HCT116 (cell line): ENCODE measurements at regions not wholly inside any gene's neighbourhood (a gene's known extent, or its start where the extent isn't known, plus 50 kb on each side); places are given as distances from the start of the nearest gene placed in this dataset.

ENCODE experiments used
- ATAC-seq: fragments of 200-7000 bp; cut with Tn5 transposase; 2 replicates; pipeline ENCODE4 v1.9.1; 2020; ENCODE audit warnings: mild to moderate bottlenecking, moderate library complexity
- BruUV-seq: library from RNA; stranded (reverse); fragments of 400-500 nt; replicated peaks from 2 replicates; lab custom pipeline; 2021; lab: Mats Ljungman, UMichigan
- CTCF ChIA-PET: fragments of 300-600 bp; sonication (Branson Sonifier 250); formaldehyde crosslinking; loops from one replicate; lab custom pipeline; 2021; ENCODE audit warnings: antibody characterized with exemption; lab: Charles Lee
- POLR2A ChIA-PET: fragments of 300-600, 350-600 bp; sonication (Branson Sonifier 250); formaldehyde crosslinking; loops from one replicate; lab custom pipeline; 2021; ENCODE audit warnings: antibody characterized with exemption; lab: Charles Lee
- RAD21 ChIA-PET, 2 experiments: fragments of 300-600 bp; sonication (Branson Sonifier 250); formaldehyde crosslinking; loops; one replicate each; lab custom pipeline; 2023; ENCODE audit warnings: low total read pairs in 2 of 2; ENCODE audit not compliant: uncharacterized antibody in 2 of 2, unreplicated experiment in 2 of 2, low non-redundant PET in 1 of 2; lab: Charles Lee
- DNase-seq: peaks from one replicate; pipeline ENCODE4 v3.0.0-alpha.2; 2010; ENCODE audit warnings: low read depth, low spot score
- H2AFZ ChIP-seq: fragments of 200-600 bp; shearing (Covaris generic), sonication (generic); 2 replicates; pipeline ENCODE4 v1.6.1; 2017; ENCODE audit warnings: low read depth, mixed run types, mixed read lengths, antibody characterized with exemption, low read length; ENCODE audit not compliant: poor library complexity, severe bottlenecking
- H3K27ac ChIP-seq: 2 replicates; pipeline ENCODE4 v1.5.1; 2012; ENCODE audit warnings: low read depth, low read length
- H3K27me3 ChIP-seq: fragments of 200-600 bp; sonication (generic); 2 replicates; pipeline ENCODE4 v1.6.1; 2016; ENCODE audit warnings: mixed run types, low read length, mixed read lengths; ENCODE audit not compliant: insufficient read depth
- H3K36me3 ChIP-seq, 2 experiments: fragments of 200-500 bp in 1 of 2; fragments of 200-600 bp in 1 of 2; sonication (Bioruptor generic) in 1 of 2; sonication (generic) in 1 of 2; 2 replicates each; pipeline versions ENCODE4 v1.5.1 to v1.6.1; 2014 to 2016; ENCODE audit warnings: low read length in 2 of 2, inconsistent platforms in 1 of 2, mixed read lengths in 1 of 2, mixed run types in 1 of 2; ENCODE audit not compliant: insufficient read depth in 2 of 2, control insufficient read depth in 1 of 2
- H3K4me1 ChIP-seq, 2 experiments: fragments of 200-600 bp in 1 of 2; sonication (generic) in 1 of 2; 2 replicates each; pipeline versions ENCODE4 v1.5.1 to v1.6.1; 2012 to 2017; ENCODE audit warnings: low read length in 2 of 2, inconsistent platforms in 1 of 2, mild to moderate bottlenecking in 1 of 2, mixed read lengths in 1 of 2, mixed run types in 1 of 2, moderate library complexity in 1 of 2; ENCODE audit not compliant: insufficient read depth in 2 of 2, control insufficient read depth in 1 of 2
- H3K4me2 ChIP-seq: fragments of 200-600 bp; sonication (generic); 2 replicates; pipeline ENCODE4 v1.6.1; 2017; ENCODE audit warnings: mixed run types, low read length, mixed read lengths
- H3K4me3 ChIP-seq, 2 experiments: fragments of 200-600 bp in 1 of 2; sonication (generic) in 1 of 2; replicated peaks in 1 of 2; 2 replicates each; pipeline ENCODE4 v1.5.1; 2011 to 2016; ENCODE audit warnings: low read length in 2 of 2, control low read depth in 1 of 2, low read depth in 1 of 2, mild to moderate bottlenecking in 1 of 2, mixed read lengths in 1 of 2, mixed run types in 1 of 2
- H3K79me2 ChIP-seq: fragments of 200-600 bp; sonication (generic); 2 replicates; pipeline ENCODE4 v1.6.1; 2017; ENCODE audit warnings: mild to moderate bottlenecking, mixed run types, low read length, moderate library complexity, mixed read lengths; ENCODE audit not compliant: insufficient read depth
- H3K9ac ChIP-seq: fragments of 200-600 bp; sonication (generic); 2 replicates; pipeline ENCODE4 v1.6.1; 2016; ENCODE audit warnings: low read length, mixed read lengths
- H3K9me2 ChIP-seq: fragments of 200-600 bp; sonication (generic), shearing (Covaris generic); 2 replicates; pipeline ENCODE4 v1.6.1; 2017; ENCODE audit warnings: mixed run types, mild to moderate bottlenecking, moderate library complexity; ENCODE audit not compliant: insufficient read depth
- H3K9me3 ChIP-seq, 2 experiments: fragments of 200-500 bp in 1 of 2; fragments of 200-600 bp in 1 of 2; sonication (Bioruptor generic) in 1 of 2; sonication (generic) in 1 of 2; 2 replicates each; pipeline ENCODE4 v1.6.1; 2014 to 2017; ENCODE audit warnings: low read length in 2 of 2, mixed read lengths in 2 of 2, inconsistent platforms in 1 of 2, low read depth in 1 of 2, mild to moderate bottlenecking in 1 of 2, mixed run types in 1 of 2, moderate library complexity in 1 of 2; ENCODE audit not compliant: control insufficient read depth in 1 of 2, insufficient read depth in 1 of 2
- H4K20me1 ChIP-seq: fragments of 200-600 bp; sonication (generic), shearing (Covaris generic); 2 replicates; pipeline ENCODE4 v1.6.1; 2017; ENCODE audit warnings: mixed run types, mild to moderate bottlenecking, moderate library complexity; ENCODE audit not compliant: insufficient read depth
- CBX3 ChIP-seq: IDR thresholded peaks from 2 replicates; pipeline ENCODE4 v1.6.1; 2012; ENCODE audit warnings: low read depth
- CEBPB ChIP-seq: IDR thresholded peaks from 2 replicates; pipeline ENCODE4 v1.6.1; 2012; ENCODE audit warnings: low read depth
- EZH2 ChIP-seq: fragments of 200-600 bp; sonication (generic); IDR thresholded peaks from 2 replicates; pipeline ENCODE4 v1.6.1; 2017; ENCODE audit warnings: antibody characterized with exemption, mixed run types
- EZH2phosphoT487 ChIP-seq: fragments of 200-600 bp; IDR thresholded peaks from 2 replicates; pipeline ENCODE4 v1.6.1; 2018; ENCODE audit warnings: antibody characterized with exemption, borderline replicate concordance
- FOSL1 ChIP-seq: IDR thresholded peaks from 2 replicates; pipeline ENCODE4 v1.6.1; 2012; ENCODE audit warnings: low read depth
- JUND ChIP-seq: IDR thresholded peaks from 2 replicates; pipeline ENCODE4 v1.6.1; 2012
- MAX ChIP-seq: IDR thresholded peaks from 2 replicates; pipeline ENCODE4 v1.6.1; 2012
- SP1 ChIP-seq: IDR thresholded peaks from 2 replicates; pipeline ENCODE4 v1.6.1; 2012; ENCODE audit warnings: low read depth
- SRF ChIP-seq: IDR thresholded peaks from 2 replicates; pipeline ENCODE4 v1.6.1; 2012; ENCODE audit warnings: low read depth
- ZFX ChIP-seq: fragments of 450-650 bp; IDR thresholded peaks from 2 replicates; pipeline ENCODE4 v1.6.1; 2017
- ZNF274 ChIP-seq: fragments of 200-500 bp; sonication (Bioruptor generic); IDR thresholded peaks from 2 replicates; pipeline ENCODE4 v1.6.1; 2014; ENCODE audit warnings: mild to moderate bottlenecking, low read depth, low read length, inconsistent platforms
- intact Hi-C: fragments of 100-400 bp; cut with micrococcal nuclease; formaldehyde crosslinking; loops from 2 replicates; pipeline ENCODE4 v1.10.0; 2022

DNA sequence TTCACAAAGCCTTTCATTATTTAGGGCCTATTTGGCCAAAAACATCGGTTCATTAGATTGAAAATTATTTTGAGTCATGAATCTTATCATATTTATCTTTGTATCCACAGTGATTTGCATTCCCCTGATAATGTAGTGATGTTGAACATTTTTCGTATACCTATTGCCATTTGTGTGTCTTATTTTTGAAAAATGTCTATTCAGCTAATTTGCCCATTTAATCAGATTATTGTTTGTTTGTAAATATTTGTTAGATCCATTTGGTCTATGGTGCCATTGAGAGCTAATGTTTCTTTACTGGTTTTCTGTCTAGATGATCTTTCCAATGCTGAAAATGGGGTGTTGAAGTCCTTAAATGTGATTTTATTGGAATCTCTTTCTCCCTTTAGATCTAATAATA, 439.2 kb upstream of the TYRP1 start:
- H3K4me1 ChIP-seq: no peaks in the 10 kb centered on the region
- ATAC-seq: no peak
- POLR2A ChIA-PET: no interaction called here
- H3K27me3 ChIP-seq: no peaks in the 10 kb centered on the region
- H3K79me2 ChIP-seq: no peaks in the 10 kb centered on the region
- peaks cover 5 to 20% of the 10 kb centered on the region in 2 experiments; a peak in 2 of 4 replicates for H3K9me3 ChIP-seq
- TF ChIP-seq FOSL1 (no peak), SP1 (no peak)
- TF ChIP-seq, all 23 proteins: peak for 0
- Histone ChIP-seq H3K36me3 (no peaks in the 10 kb centered on the region), H3K9me2 (no peaks in the 10 kb centered on the region), H3K4me3 (no peak overlapping the region), H4K20me1 (no peaks in the 10 kb centered on the region), H3K9ac (no peak overlapping the region), H3K27ac (no peak overlapping the region), H3K4me2 (no peak overlapping the region), H2AFZ (no peak overlapping the region)
- ChIA-PET RAD21 (no interaction called here), CTCF (no interaction called here)
- no TSS peak for BruUV-seq
- DNase-seq: no peak
- intact Hi-C loops: no loop called here

- Histone ChIP-seq H3K27ac (no peak overlapping the region), H3K27me3 (no peaks in the 10 kb centered on the region), H3K4me2 (no peak overlapping the region), H3K4me1 (no peaks in the 10 kb centered on the region), H3K79me2 (no peaks in the 10 kb centered on the region), H3K9me3 (peaks cover 15 to 17% of the 10 kb centered on the region in 2 experiments), H3K36me3 (no peaks in the 10 kb centered on the region), H4K20me1 (no peaks in the 10 kb centered on the region), H3K9me2 (no peaks in the 10 kb centered on the region), H2AFZ (no peak overlapping the region), H3K4me3 (no peak overlapping the region), H3K9ac (no peak overlapping the region)
- TF ChIP-seq ZNF274 (no peak), CBX3 (no peak), SP1 (no peak), SRF (no peak), EZH2phosphoT487 (no peak), CEBPB (no peak), ZFX (no peak), MAX (no peak), JUND (no peak), EZH2 (no peak)
- no TSS peak for BruUV-seq
- DNase-seq: no peak
- intact Hi-C loops: no loop called here
- no peak for ATAC-seq
- CTCF ChIA-PET: no interaction called here
- RAD21 ChIA-PET: no interaction called here
- POLR2A ChIA-PET: no interaction called here
Measured at GRCh38 chr9:12266758-12267157, 426.4 kb upstream of the TYRP1 start.
